Stimulated activated CD4-positive, alpha-beta T cell treated with anti-CD3 and anti-CD28 coated beads, Interleukin-12 subunit alpha, Interleukin-12 subunit beta, amount 100 ng/mL, for 48 hours (primary cell): ENCODE measurements at regions not wholly inside any gene's neighbourhood (a gene's known extent, or its start where the extent isn't known, plus 50 kb on each side); places are given as distances from the start of the nearest gene placed in this dataset.
"Not testable (repeated sequence)": the region's sequence is repeated elsewhere in the genome, so short reads cannot be mapped to it uniquely, and the experiment has no call there.

Source experiments
- DNase-seq, 3 donors: peaks; one replicate each; pipeline ENCODE4 v3.0.0-alpha.2; 2020; ENCODE audit warnings: low read depth in 2 of 3, low spot score in 1 of 3

DNA sequence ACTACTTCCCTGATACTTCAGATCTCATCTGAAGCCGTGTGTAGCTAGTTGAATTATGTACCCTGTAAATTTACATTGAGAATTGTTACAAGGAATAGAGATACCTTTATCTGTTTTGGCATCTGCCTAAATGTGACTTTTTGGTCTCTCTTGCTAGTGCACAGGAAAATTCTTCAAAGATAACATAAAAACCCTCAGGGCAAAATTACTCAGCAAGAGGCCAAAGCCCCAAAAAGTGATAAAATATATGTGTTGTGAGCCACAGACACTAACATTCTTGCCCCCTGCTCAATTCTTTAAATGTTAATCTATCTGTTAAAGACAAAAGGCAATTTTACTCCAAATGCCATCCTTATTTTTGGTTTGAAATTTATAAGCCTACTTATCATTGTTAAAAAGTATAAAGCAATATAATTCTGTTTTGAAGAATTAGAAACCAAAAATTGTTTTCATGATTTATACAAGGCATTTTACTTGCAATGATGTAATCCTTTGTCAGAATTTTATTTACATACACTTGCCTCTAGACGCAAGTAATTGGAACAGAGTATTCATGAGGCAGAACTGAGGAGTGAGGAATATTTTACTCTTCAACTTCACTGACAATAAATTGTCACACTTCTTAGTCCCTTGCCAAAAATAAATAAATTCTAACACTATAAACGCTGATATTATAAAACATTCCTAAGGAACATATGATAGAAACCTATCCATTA, 186.2 kb downstream of the EPM2A start:
- DNase-seq: no peak

DNA sequence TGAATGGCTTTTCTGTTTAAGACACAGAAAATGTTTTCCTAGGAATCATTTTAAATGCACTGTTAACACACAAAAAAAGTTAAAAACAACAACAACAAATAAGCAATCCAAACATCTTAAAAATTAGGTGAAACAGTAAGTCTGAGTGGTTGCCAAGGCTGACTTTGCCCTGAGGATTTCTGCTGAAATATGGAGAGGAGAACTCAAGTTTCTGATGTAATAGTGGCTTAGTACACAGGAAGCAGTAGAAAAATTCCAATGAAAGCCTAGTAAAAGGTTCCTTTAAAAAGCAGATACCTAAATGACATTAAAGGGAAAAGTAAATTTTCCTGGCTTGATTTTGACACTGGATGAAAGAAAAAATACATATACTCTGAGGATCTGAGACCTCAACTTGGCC, 184.2 kb downstream of the EPM2A start:
- no peak for DNase-seq

DNA sequence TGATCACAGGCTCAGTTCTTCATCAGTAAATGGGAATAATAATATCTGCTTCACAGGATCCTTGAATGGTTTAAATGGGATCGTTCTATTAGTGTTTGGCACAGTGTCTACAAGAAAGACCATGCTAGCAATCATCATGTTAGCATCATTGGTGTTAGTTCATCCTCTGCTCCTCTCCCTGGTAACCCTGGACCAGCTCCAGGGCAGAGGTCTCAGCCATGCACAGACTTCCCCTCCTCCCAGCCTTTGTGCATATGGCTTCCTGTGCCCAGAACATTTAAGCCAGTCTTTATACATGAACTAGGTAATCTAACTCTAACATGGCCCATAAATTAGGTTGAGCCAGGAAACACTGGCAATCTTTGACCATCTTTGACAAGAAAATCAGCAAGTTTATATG, 180.2 kb downstream of the EPM2A start:
- no peak for DNase-seq

DNA sequence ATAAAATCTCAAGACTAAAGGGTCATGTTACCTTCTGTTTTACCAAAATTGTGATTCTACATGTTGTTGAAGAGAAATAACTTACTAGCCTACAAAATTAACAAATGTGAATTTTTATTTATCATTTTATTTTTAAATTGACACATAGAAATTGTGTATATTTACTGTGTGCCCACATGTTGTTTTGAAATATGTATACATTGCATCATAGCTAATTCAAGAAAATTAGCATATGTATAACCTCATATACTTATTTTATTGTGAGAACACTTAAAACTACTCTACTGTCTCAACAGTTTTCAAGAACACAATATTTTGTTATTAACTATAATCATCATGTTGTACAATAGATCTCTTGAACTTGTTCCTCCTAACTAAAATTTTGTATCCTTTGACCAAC, 177.8 kb downstream of the EPM2A start:
- DNase-seq: no peak

- no peak for DNase-seq
These were observed 175.5 kb downstream of the EPM2A start for GRCh38 chr6:145559836-145560235.

DNA sequence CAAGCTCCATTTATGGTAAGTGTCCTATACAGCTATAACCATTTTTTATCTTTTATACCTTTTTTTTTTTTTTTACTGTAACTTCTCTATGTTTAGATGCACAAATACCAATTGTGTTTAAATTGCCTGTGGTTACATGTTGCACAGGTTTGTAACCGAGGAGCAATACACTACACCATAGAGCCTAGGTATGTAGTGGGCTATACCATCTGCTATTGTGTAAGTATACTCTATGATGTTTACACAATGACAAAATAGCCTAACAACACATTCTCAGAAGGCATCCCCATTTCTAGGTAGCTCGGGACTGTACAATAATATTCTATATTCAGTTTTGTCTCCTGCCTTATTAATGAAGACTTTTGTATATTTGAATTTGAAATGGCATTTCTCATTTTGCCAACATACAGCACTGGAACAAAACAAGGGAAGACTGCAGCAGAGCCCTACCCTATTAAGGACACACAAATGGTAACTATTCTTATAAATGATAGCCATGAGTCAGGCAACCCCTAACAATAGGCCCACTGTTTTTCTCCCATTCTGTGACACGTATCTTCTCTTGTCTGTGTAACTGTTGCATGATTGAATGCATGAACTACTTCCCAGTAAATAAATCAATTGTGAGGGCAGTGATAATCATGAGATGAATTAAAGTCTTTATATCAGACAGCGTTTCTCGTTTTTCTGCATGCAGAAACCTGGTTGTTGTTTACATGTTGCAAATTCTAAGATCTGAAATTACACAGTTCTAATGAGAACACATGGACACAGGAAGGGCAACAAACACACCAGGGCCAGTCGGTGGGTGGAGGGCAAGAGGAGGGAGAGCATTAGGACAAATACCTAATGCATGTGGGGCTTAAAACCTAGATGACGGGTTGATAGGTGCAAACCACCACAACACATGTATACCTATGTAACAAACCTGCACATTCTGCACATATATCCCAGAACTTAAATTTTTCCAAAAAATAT, 173.9 kb downstream of the EPM2A start:
- DNase-seq: no peak

DNA sequence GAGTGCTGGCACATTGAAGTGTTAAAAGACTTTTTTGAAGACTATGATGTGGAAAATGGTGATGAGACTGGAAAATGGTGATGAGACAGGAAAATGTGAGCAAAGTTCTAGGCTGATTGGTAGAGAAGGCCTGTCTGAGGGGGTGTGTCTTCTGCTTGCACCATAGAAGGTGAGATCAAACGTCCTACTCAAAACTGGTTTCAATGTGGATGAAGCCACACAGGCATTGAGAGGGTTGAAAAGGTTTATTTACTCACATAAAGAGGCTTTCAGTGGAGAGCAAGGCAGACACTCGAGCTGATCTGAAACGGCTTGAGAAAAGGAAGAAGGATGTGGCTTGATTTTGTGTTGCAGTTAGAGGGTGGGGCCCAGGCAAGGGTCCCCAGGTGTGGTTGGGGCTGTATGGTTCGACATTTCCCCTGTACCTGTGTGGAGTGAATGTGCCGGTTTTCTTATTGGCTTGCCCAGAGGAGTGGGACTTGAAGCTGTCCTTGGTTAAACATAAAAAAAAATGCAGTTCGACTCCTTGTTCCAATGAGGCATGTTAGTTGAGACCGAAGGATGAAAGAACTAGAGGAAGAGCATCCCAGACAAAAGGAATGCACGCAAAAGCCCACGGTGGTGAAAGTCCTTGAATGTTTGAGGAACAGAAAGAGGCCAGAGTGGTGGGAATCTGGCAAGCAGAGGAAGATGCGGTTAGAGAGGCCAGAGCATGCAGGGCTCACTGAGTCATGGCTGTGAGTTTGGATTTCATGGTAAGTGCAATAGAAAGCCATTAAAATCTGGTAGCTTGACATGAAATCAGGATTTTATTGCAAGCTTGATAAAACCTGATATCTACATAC, 172.3 kb downstream of the EPM2A start:
- no peak for DNase-seq

DNA sequence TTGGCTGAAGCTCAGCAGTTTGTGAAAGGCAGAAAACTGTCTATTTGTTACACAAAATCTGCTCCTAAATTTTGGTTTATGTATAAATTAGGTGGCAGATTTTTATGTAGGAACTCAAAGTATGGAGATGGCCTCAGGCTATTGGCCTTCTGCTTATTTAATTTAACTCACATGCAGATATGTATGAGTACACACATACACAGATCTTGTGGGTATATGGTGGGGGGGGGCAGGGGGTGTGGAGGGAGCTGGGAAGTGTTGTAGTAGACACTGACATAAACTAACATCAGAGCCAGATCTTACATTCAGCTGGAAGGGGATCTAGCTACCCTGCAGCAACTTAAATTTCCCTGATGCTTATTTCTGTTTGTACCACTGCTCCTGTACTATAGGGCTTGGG, 170.8 kb downstream of the EPM2A start:
- no peak for DNase-seq

DNA sequence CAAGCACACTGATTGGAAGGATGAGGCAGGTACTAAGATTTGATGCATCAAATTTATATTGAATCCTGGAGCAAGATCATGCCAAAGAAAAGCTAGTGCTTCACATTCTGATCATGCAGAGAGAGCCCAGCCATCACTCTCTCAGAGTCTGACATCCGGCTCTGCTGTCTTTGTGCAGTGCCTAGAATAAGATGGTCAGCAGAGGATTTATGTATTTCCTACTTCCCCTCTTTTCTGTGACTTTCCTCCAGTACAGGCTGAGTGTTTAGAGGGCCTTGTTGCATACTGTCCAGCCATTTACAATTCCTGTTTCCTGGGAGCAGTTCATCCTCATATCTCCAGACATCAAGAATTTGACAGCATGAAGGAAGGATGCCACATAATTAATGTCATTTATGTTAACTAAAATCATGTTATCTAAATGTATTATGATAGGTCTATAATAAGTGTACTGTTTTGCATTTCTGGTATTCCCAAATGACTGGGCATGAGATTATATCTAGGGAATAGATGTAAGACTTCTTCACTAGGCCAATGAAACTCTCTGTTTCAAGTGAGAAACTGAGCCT, 167.6 kb downstream of the EPM2A start:
- DNase-seq: no peak

GRCh38 chr6:145569140-145569539, 166.2 kb downstream of the EPM2A start:
- DNase-seq: no peak

- DNase-seq: not testable (repeated sequence)
These were observed 165.0 kb downstream of the EPM2A start for GRCh38 chr6:145570336-145570735.

DNA sequence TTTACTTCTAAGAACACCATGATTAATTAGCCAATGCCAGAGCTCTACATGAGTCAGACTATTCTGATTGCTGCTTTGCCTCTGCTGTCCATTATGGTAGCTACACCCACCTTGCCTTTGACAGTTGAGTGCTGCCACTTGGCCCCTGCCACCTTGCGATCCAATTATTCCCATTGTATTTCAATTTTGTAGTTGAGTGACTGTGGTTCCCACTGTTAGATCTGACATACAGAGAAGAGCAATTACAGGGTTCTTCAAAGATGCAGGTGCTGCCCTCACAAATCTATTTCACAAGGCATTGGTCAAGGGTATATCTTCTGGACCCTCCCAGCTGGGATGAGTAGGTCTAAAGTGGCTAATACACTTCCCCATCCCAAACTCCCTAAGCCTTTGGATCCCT, 161.1 kb downstream of the EPM2A start:
- not testable (repeated sequence) for DNase-seq
